ENCODE measurements at regions not wholly inside any gene's neighbourhood (a gene's known extent, or its start where the extent isn't known, plus 50 kb on each side); places are given as distances from the start of the nearest gene placed in this dataset.

DNA sequence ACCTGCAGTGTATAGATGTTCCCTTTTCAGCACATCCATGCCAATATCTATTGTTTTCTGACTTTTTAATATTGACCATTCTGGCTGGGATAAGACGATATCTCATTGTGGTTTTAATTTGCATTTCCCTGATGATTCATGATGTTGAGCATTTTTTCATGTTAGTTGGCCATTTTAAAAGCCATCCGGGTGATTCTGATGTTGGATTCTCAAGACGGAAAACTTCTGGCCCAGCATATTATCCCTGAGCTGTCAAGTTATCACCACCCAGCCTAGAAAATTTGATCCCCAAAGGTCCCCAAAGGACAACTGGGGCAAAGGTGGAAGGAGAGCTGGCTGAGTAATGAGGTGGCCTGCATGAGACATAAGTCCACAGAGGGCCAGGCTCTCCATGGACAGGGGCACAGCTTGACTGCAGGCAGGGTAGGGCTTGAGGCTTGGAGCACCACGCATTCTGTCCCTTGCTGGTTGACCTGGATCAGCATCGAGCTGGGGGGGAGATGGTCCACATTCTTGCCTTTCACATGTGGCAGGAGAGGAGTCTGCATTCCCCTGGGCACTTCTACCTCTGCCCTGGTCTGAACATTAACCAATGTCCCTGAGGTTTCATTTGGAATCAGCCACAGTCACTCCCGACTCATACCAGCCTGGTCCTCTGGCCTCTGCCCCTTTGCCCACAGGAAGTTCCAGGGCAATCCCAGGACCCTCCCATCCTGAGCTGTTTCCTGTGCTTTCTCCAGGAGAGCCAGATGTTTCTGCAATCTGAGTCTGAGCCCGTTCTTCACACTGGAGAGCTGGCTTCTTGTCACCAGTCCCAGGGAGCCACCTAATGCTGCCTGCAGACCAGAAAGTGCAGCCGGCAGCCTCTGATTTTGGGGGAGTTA lies 69.2 kb downstream of the ISG20 start:
- DNase-seq (ENCODE audit: low spot score): no peak

DNA sequence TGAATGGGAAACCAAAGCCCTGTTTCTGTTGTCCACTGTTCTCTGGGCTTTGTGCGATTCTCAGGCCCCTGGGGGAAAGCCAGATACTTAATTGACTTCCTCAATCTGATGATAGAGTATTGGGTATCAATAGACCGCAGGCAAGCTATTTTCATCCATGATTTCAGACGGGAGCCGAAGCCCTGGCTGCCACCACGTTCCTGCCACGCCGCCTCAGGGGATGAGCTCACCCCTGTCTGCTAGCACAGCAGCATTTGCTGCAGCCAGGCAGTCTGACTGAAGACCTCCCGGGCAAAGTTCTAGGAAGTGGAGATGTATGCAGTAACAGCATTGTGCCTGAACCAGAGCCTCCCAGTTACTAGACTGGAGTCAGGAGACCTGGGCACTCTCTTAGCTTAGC lies 69.8 kb downstream of the ISG20 start:
- DNase-seq (ENCODE audit: low spot score): no peak

DNA sequence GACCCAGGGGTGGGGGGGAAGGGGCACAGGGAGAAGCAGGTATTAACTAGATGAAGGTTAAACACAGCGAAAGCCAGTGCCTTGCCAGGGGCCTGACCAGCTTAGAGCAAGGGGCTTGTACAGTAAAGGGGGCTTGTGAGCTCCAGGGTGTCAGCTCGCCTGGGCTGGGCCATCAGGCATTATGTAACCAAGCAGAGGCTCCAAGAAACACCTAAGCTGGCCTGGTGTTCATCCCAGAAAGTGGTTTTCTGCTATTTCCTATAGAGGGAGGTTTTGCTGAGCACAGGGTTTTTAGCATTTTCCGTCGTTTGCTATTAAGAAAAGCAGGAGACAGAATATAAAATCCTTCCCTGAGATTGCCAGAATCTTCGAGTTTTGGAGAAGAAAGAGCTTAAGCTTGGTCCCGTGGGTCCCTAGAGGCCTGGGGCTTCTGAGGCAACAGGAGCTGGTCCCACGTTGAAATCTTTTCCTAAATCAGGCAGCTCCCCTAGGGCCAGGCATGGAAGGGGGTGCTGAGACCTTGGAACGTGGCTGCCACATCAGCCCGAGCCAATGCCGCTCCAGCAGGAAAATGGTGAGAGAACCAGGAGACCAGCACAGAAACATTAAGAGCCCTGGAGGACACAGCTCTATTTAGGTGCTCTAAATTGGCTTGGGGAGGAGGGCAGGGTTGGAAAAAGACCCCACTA lies 71.4 kb downstream of the ISG20 start:
- no peak for DNase-seq (ENCODE audit: low spot score)

DNA sequence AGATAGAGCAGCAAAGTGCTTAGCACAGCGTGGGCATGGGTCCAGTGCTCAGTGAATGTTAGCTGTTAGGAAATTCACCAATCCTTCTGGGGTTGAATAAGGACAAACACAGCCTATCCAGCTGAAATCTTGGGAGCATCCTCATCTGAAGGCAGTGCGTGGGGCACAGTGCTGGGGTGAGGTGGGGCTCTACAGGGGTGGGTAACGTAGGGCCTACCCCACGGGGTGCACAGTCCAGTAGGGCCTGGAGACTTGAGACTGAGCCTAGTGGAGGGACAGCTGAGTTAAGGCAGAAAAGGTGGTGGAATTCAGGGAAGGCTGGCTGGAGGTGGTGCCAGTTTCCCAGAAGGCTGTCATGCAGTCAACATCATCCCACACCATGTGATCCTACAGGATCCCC lies 73.0 kb downstream of the ISG20 start:
- no peak for DNase-seq (ENCODE audit: low spot score)

DNA sequence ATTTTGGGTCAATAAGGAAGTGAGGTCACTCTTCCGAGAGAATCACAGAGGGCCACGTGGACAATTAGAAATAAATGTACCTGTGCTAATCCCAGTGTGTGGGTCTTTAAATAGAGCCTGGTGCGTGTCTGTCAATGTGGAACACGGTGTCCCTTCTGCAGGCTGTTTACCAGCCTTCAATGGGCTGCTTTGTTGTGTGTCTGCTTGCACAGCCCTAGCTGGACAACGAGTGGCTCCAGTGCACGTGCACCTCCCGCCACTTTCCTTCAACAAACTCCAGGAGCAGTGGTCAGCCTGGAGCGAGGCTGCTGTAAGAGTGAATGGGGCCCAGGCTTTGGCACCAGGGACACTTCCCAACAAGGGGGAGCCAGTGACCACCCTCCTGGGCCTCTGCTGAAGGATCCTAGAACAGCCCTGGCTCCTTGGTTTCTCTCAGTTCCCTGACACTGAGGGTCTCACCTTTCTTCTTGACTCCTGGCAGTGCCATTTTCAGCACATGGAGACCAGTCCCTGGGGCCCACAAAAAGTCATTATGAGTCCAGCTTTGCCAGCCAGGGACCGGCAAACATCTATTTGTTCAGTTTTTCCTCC lies 76.1 kb downstream of the ISG20 start:
- DNase-seq (ENCODE audit: low spot score): no peak

DNA sequence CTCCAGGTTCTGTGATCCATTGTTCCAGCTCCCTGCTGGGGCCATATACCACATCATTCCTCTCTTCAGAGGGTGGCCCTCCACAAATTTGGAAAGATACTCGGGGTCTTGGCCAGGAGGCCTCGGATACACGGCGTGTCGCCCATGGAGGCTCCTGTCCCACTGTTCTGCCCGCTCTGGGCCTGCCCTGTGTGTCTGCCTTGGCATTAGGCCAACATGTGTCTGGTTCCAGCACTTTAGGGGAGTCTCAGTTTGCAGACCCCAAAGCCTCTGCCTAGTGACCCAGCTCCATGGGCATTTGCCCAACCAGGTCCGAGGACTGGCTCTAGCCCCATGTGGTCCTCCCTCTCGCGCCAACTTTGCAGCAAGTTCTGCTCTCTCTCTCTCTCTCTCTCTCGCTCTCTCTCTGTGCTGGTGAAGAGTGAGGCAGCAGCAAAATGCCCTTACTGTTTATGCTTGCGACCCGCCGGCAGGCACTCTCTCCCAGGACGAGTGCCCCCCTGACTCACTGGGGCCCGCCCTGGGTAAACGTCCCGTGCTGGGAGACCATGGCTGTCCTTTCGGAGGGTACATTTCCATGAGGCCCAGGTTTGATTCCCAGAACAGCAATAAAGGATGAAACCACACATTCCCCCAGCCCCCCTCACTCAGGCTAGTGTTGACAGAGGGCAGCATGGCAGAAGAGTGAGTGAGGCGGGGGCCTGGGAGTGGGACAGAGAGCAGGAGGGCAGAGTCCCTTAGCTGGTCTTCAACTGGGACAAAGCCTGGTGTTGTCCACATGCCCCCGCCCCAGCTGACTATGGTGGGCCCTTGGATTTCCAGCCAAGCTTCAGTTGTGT lies 77.9 kb downstream of the ISG20 start:
- DNase-seq (ENCODE audit: low spot score): no peak

DNA sequence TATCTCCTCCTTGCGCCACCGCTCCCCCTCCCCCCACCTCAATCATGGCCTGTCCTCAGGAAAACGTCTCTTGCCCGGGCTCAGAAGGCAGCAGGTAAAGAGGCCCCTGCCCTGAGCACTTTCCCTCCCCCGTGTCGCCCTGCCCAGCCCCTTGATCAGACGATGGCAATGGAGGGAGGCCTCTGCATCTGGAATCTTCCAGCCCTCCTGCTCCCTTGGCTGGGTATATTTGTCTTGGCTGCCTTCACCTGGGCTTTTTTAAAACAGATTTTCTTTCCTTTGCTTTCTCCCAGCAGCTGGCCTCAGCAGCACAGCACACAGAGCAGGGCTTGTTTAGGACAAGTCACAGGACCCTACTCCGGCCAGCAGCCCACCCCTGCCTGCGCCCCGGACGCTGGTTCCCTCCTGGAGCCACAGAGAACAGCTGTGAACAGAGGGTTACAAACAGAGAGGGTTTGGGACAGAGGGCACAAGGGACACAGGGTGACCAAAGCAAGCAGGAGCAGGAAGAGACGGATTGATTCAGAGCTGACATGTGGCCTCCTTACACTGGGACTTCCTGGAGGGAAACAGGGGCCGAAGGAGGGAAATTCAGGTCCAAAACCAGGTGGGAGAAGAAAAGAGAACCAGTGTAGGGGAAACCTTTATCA lies 78.7 kb downstream of the ISG20 start:
- DNase-seq (ENCODE audit: low spot score): no peak

DNA sequence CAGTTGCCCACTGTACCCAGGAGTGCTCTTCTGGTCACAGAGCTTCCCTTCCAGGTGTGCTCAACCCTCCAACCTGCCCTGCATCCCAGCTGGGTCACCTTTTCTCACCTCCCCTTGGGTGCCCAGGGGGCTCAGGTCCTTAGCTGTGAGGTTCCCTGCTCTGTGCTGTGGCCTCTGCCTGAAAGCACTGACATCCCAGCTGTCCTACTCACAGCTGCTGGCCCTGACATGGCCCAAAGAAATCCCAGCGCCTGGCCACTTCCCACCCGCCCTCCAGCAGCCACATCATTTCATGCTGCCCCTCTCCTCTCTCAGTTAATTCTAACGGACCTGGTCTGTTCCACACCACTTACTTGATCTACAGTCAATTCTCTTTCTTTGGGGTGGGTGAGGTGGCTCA lies 79.9 kb downstream of the ISG20 start:
- no peak for DNase-seq (ENCODE audit: low spot score)

DNA sequence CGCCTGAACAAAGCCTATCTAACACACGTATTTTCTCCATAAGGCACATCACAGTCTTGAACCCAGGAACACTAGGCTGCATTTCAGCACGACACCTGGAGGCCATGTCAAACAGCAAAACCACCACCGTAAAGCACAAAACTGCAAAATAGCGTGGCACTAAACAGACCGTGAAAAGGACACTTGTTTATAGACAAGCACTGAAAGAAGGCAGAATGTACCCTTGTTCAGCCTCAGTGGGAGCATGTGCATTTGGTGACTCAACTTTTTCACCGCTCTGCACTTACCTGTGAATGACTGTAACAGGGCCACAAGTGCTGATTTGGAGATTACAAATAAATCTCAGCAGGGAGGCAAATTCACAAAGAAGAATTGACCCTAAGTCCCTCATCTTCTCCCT lies 80.8 kb downstream of the ISG20 start:
- DNase-seq (ENCODE audit: low spot score): no peak

DNA sequence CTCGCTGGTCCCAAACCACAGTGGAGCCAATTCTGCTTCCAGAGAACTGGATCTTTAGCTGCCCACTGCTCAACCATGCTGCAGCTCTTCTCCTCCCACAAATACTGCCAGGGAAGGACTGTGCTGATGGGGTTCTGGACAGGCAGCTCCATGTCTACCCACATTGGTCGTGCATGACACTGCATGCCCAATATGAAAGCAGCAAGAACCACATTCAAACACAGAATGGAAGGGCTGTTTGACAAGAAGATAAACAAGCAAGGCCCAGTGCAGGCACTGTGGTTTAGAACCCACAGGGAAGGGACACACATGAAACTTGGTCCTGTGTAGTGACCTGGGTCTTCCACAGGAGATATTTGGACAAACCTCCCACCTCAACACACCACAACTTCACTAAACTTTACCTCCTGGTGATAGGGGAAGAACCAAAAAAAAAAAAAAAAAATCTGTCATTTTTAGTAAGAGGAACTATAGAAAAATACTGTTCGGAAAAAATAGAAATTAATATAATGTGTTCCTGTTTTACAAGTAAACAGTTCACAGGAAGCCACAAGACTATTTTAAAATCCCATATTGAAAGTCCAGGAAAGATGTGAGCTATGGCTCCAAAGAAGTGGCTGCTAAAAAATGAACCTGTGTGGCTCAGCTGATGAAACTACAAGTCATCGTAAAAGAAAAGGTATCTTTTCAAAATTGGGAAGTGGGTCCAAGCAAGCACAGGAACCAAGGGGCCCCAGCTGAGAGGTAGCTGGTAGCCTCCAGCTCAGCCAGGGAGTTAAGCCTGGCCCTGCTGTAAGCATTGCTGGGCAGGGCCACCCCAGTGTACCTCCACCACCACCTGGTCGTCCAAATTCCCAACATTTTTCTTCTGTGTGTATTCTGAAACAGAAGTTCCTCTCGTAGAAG lies 77.7 kb upstream of the ACAN start:
- no peak for DNase-seq (ENCODE audit: low spot score)

DNA sequence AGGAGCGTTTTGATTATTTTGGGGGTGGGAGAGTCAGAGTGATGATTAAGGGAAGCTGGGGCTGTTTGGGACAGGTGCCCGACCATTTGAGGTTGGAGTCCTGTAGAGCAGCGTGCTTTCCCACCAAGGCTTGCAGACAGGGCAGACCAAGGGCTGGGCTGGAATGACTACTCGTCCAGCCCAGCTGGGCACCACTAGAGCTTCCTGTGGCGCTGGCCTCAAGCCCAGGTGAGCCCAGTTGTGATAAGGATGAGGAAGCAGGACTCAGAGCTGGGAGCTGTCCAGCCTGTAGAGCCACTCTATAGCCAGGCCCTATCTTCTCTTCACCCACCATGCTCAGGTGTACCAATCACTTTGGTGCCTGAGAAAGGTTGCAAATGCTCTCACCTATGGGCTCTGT lies 75.8 kb upstream of the ACAN start:
- DNase-seq (ENCODE audit: low spot score): no peak

DNA sequence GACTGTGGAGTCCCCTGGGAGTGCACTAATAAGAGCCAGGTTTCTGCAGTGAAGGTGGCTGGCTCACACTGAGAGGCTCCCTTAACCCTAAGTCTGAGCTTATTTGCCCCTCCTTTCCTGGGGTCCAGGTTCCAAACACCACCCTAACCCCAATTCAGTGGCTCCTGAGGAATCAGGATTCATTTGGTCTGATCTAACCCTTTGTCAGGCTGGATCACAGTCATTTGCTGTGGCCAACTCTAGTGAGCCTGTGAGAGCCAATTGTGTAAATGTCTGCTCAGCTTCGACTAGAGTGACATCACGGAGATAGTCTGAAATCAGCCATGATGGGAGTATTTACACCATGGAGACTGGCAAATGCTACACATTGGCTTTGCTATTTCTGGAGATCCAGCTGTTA lies 73.7 kb upstream of the ACAN start:
- DNase-seq (ENCODE audit: low spot score): no peak

DNA sequence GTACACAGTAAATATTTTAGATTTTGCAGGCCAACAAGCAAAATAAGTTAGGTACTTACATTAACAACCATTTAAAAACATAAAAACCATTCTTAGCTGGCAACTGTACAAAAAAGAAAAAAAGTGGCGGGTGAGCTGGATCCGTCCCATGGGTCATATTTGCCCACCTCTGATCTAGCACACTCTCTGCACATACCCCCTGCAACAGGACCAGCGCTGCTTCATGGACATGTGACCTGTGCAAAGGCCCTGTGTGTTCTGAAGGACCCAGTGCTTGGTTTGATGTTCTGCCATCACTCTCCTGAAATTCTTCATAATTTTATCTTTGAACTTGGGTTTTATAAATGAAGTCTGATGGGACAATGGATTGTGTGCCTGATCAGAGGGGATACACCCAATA lies 72.5 kb upstream of the ACAN start:
- DNase-seq (ENCODE audit: low spot score): no peak

DNA sequence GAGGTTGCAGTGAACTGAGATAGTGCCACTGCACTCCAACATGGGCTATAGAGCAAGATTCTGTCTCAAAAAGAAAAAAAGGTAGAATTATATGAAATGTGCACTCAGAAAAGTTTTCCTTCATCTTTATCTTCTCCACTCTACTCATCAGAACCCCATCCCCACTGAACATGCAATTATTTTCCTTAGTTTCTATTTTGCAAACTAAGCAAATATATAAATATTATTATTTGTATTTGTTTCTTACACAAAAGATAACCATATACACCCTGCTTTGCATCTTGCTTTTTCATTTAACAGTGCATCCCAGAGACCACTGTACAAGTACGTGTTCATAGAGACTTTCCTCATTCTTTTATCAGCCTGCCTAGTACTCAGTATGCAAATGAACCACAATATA lies 68.0 kb upstream of the ACAN start:
- DNase-seq (ENCODE audit: low spot score): no peak

DNA sequence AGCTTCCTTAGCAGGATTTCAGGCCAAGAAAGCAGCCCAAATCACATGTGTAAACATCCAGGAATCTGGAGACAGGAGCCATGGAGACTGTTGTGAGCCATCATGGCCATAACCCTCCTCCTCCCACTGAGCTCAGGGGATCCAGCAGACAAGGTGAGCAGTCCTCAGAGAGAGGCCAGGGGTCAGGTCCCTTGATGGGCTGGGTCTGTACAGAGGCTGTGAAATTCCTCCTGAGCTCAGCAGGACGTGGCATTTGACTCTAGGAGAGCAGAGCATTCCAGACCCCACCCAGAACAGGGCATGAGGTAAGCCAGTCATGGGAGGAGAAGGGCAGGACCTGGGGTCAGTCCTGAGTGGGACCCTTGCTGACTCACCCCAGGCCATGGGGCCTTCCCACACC lies 67.0 kb upstream of the ACAN start:
- no peak for DNase-seq (ENCODE audit: low spot score)

DNA sequence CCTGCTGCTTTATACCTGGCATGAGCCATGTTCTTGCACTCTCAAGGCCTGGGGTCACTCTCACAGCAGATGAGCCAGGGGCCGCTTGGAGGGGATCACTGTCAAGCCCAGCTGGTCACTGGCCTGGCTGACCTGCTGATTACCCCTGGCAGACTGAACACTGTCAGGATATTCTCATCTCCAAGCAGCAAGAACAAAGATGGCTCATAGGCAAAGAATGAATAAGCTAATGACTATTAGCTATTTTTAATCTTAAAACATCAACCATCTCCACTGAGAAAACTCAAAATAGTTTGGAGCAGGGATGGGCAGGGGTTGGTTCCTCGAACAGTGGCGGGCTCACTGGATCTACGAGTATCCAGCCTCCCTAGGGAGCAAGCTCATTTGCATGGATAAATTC lies 64.4 kb upstream of the ACAN start:
- DNase-seq (ENCODE audit: low spot score): no peak

DNA sequence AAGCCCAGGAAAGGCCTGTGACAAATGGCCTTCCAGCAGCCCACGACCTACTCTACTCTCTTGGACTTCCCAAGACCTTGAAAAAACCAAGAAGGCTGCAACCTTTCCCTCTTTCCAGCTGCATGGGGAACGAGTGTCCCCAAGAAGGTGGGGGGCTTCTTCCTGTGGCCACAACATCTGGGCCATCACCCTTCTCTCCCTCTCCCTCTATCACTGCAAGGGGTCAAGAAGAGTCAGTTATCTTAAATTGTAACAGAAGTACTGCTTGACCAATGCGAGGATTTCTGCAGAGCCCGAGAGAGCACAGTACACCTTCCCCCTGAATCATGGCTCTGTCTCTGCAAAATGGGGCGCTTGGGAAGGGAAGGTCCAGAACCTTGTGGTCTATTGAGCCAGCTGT lies 63.7 kb upstream of the ACAN start:
- DNase-seq (ENCODE audit: low spot score): no peak

DNA sequence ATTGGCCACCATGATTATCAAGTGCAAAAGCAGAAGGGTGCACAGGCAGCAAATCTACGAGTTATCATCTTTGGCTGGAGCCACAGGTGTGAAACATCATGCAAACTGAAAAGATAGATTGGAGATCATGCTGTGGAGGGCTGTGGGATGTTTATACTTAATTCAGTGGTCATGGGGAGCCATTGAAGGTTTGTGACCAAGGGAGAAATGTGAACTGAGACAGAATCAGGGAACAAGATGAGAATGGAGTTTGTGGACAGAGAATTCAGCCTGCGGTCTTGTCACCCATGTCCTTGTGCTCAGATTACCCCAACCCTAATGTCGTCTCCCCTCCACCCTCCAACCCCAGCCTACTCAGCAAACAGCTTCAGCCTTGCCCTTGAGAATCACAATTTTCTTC lies 62.9 kb upstream of the ACAN start:
- no peak for DNase-seq (ENCODE audit: low spot score)

DNA sequence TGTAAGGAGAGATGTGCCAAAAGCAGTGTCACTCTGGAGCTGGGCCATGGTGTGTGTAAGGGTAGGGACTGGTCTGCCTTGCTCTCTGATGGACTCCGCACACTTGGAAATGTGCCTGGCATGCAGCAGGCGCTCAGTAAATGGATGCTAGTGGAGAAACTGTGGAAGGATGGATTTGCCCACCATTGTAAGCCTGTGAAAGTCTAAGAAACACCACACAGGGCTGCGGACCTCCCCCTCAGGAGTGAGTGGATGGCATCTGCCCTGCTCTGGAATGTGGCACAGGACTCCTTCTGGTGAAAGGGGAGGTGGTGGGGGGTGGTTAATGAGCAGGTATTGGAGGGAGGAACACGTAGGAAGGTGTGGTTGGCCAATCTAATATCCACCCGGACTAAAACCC lies 62.2 kb upstream of the ACAN start:
- DNase-seq (ENCODE audit: low spot score): no peak

DNA sequence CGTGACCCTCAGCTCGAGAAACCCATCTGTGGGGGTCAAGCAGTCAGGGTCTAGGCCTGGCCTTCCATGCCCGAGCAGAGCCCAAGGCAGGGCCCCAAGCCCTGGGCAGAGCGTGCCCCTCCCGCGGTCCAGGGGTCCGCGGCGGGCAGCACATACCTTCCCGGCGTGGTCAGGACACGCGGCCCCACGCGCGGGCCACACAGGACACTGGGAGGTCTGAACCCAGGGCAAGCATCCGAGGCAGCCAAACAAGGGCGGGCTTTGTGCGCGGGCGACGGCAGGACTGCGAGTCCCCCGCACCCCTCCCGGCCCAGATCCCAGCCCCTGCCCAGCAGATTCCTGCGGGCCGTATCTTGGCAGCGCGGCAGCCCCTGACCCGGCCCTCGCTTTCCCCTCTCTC lies 61.6 kb upstream of the ACAN start:
- no peak for DNase-seq (ENCODE audit: low spot score)

DNA sequence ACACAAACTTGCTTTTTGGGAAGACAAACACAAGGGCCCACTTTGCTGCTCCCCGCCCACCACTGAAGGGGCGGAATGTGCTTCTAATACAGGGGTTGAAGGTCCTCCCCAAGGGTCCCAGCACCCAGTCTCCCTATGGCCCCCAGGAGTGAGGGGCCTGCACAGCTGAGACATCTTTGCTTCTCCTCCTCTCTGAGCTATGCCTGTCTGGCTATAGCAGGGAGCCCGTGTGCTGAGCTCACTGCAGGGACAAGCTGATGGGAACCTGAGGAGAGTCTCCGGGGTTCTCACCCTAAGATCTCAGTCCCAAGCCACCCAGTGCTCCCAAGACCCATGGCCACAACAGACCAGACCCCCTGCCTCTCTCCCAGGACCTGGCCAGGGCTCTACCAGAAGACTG lies 61.1 kb upstream of the ACAN start:
- DNase-seq (ENCODE audit: low spot score): no peak
